Tibial artery (tissue), 4 donors: ENCODE measurements at regions not wholly inside any gene's neighbourhood (a gene's known extent, or its start where the extent isn't known, plus 50 kb on each side); places are given as distances from the start of the nearest gene placed in this dataset.

ENCODE experiments used
- DNase-seq, 2 donors: peaks; one replicate each; pipeline ENCODE4 v3.0.0-alpha.2; 2019
- H3K27ac ChIP-seq, 2 donors: fragments of 200-600 bp; sonication (generic) in 1 of 2; 1 replicate in 1 of 2; 2 replicates in 1 of 2; pipeline ENCODE4 v1.5.1; 2018 to 2019; ENCODE audit warnings: mild to moderate bottlenecking in 1 of 2
- H3K27me3 ChIP-seq, 2 donors: fragments of 200-600 bp; sonication (generic) in 1 of 2; one replicate each; pipeline versions ENCODE4 v1.5.1 to v1.6.0; 2016 to 2019
- H3K36me3 ChIP-seq, 3 donors: fragments of 200-600 bp; sonication (generic) in 2 of 3; one replicate each; pipeline ENCODE4 v1.5.1; 2016 to 2019; ENCODE audit warnings: mild to moderate bottlenecking in 2 of 3
- H3K4me1 ChIP-seq, 4 donors: fragments of 200-600 bp; sonication (generic) in 2 of 4; 1 replicate in 3 of 4; 2 replicates in 1 of 4; pipeline ENCODE4 v1.5.1; 2016 to 2019
- H3K4me3 ChIP-seq, 2 donors: fragments of 200-600 bp; sonication (generic) in 1 of 2; 1 replicate in 1 of 2; 2 replicates in 1 of 2; pipeline ENCODE4 v1.5.1; 2018 to 2019; ENCODE audit warnings: mild to moderate bottlenecking in 2 of 2
- H3K9me3 ChIP-seq, 3 donors: fragments of 200-600 bp; sonication (generic) in 1 of 3; one replicate each; pipeline ENCODE4 v1.5.1; 2016 to 2019
- intact Hi-C: fragments of 100-400 bp; cut with DNase I; formaldehyde crosslinking; loops from one replicate; pipeline ENCODE4 v1.15.0; 2023; ENCODE audit warnings: low total_unique reads
- TF ChIP-seq, protein P1 (sequence below), 2 experiments: fragments of 200-600 bp in 1 of 2; fragments of 450-650 bp in 1 of 2; IDR thresholded peaks; one replicate each; pipeline ENCODE4 v1.5.1; 2017 to 2019; ENCODE audit warnings: antibody characterized with exemption in 2 of 2, mild to moderate bottlenecking in 1 of 2, moderate library complexity in 1 of 2

DNA sequence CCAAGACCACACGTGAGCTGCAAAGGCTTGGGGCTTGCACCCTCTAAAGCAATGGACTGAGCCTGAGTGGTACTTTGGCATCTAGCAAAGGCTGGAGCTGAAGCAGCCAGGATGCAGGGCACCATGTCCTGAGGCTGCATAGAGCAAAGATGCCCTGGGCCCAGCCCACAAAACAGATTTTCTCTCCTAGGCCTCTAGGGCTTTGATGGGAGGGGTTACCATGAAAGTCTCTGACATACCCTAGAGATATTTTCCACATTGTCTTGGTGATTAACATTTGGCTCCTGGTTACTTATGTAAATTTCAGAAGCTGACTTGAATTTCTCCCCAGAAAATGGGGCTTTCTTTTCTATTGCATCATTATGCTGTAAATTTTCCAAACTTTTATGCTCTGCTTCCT, 438.3 kb downstream of the SLC16A7 start:
- no peak overlapping the region for H3K27ac ChIP-seq
- H3K4me1 ChIP-seq: no peaks in the 10 kb centered on the region
- DNase-seq: no peak
- TF ChIP-seq, protein P1, sequence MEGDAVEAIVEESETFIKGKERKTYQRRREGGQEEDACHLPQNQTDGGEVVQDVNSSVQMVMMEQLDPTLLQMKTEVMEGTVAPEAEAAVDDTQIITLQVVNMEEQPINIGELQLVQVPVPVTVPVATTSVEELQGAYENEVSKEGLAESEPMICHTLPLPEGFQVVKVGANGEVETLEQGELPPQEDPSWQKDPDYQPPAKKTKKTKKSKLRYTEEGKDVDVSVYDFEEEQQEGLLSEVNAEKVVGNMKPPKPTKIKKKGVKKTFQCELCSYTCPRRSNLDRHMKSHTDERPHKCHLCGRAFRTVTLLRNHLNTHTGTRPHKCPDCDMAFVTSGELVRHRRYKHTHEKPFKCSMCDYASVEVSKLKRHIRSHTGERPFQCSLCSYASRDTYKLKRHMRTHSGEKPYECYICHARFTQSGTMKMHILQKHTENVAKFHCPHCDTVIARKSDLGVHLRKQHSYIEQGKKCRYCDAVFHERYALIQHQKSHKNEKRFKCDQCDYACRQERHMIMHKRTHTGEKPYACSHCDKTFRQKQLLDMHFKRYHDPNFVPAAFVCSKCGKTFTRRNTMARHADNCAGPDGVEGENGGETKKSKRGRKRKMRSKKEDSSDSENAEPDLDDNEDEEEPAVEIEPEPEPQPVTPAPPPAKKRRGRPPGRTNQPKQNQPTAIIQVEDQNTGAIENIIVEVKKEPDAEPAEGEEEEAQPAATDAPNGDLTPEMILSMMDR (IDR thresholded peaks at IDR 0.05): no peak
- intact Hi-C loops: no loop called here
- H3K27me3 ChIP-seq: no peaks in the 10 kb centered on the region
- H3K9me3 ChIP-seq: no peaks in the 10 kb centered on the region
- H3K4me3 ChIP-seq: no peak overlapping the region
- no peaks in the 10 kb centered on the region for H3K36me3 ChIP-seq

DNA sequence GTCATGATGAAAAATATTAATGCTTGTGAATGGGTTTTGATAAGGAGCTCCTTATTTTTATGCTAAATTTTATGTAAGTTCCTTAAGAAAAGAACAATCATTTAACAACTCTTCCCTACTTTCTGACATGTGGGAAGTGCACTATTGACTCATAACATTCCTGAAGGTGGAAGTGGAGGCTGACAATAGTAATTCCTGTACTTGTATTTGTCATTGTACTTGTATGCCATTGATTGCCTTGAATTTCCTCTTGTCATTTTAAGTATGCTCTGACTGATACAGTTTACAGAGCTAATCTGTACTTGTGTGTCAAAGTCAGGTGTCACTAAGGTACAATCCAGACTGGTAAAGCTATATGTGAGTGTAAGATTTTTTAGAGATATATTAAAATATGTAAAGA, 440.0 kb downstream of the SLC16A7 start:
- intact Hi-C loops: no loop called here
- no peak overlapping the region for H3K27ac ChIP-seq
- H3K27me3 ChIP-seq: no peaks in the 10 kb centered on the region
- no peaks in the 10 kb centered on the region for H3K9me3 ChIP-seq
- no peaks in the 10 kb centered on the region for H3K4me1 ChIP-seq
- DNase-seq: no peak
- H3K36me3 ChIP-seq: no peaks in the 10 kb centered on the region
- H3K4me3 ChIP-seq: no peak overlapping the region
- TF ChIP-seq, protein P1 (IDR thresholded peaks at IDR 0.05): no peak

DNA sequence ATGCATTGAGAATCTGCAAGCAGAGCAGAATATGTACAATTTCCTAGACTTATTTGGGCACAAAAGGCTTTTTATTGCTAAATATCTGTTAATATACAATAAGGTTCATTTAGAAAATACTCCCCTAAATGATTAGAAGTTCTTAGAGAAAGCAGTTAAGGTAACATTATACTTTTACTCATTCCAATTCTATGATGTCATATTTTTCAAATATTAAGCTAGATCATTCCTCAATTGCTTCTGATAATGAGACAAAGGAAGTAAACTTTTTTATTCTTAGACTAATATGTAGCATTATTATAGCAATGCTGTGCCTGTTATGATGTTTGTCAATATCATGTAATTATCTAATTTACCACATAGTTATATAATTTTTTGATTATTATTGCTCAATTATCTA, 447.0 kb downstream of the SLC16A7 start:
- DNase-seq: no peak
- H3K27me3 ChIP-seq: no peaks in the 10 kb centered on the region
- H3K9me3 ChIP-seq: no peaks in the 10 kb centered on the region
- H3K36me3 ChIP-seq: no peaks in the 10 kb centered on the region
- H3K4me3 ChIP-seq: no peak overlapping the region
- H3K4me1 ChIP-seq: peaks cover 0 to 11% (median 4%) of the 10 kb centered on the region in 4 donors
- no peak overlapping the region for H3K27ac ChIP-seq
- TF ChIP-seq, protein P1 (IDR thresholded peaks at IDR 0.05): no peak
- intact Hi-C loops: no loop called here

DNA sequence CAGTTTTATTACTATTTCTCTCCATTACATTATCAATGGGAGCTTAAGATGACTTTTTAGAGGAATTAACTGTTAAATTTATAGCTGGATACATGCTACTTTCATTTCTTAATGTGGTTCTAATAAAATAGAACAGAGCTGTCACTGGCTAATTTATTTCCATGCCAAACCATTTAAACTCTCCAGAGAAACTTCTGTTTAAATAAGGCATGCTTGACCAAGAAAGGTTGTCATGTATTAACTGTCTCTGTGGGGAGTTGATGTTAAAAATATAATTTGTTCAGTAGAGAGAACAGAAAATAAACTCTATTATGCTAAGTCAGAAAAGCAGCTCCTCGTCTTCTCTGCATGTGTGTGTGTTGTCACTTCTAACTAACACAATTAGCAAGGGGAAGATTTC, 447.4 kb downstream of the SLC16A7 start:
- Histone ChIP-seq H3K27me3 (no peaks in the 10 kb centered on the region), H3K4me3 (no peak overlapping the region), H3K36me3 (no peaks in the 10 kb centered on the region), H3K4me1 (peaks cover 0 to 11% (median 4%) of the 10 kb centered on the region in 4 donors), H3K9me3 (no peaks in the 10 kb centered on the region), H3K27ac (no peak overlapping the region)
- no peak for DNase-seq
- TF ChIP-seq, protein P1 (IDR thresholded peaks at IDR 0.05): no peak
- intact Hi-C loops: no loop called here

DNA sequence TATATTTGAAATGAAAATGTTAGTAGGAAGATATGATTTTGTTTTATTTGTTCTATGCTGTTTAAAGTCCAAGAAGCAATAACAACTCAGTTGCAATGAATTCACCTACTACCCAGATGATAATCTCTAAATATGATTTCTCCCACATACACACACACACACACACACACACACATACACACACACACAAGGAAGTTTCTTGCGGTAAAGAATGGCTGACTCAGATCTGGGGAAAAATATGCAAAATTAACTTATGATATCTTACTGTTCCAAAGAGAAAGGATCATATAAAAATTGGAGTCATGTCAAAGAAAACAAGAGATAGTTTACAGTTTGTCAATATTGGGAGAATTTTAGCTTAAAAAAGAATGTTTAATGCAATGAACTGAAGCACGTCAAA, 456.7 kb downstream of the SLC16A7 start:
- TF ChIP-seq, protein P1 (IDR thresholded peaks at IDR 0.05): no peak
- no peak overlapping the region for H3K27ac ChIP-seq
- no peaks in the 10 kb centered on the region for H3K27me3 ChIP-seq
- no peaks in the 10 kb centered on the region for H3K4me1 ChIP-seq
- intact Hi-C loops: no loop called here
- DNase-seq: no peak
- no peaks in the 10 kb centered on the region for H3K36me3 ChIP-seq
- H3K9me3 ChIP-seq: no peaks in the 10 kb centered on the region
- no peak overlapping the region for H3K4me3 ChIP-seq

DNA sequence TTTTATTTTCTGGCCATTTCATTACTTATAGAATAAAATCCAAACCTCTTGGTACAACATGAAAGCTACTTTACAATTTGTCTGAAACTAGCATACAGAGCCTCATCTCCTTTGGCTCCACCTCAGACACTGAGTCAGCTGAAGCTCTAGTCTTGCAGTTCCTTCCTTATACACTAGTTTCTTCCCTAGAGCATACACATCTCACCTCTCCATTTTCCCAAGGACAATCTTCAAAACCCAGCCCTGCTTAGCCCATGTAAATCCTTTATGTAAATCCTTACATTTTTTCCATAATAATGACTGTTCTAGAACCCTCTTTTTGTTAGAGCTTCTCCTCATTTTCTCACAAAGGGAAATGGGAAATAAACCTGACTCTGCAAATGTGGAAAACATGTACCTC, 463.4 kb downstream of the SLC16A7 start:
- H3K27me3 ChIP-seq: no peaks in the 10 kb centered on the region
- intact Hi-C loops: no loop called here
- no peak for DNase-seq
- TF ChIP-seq, protein P1 (IDR thresholded peaks at IDR 0.05): no peak
- no peak overlapping the region for H3K27ac ChIP-seq
- H3K36me3 ChIP-seq: no peaks in the 10 kb centered on the region
- no peaks in the 10 kb centered on the region for H3K4me1 ChIP-seq
- no peaks in the 10 kb centered on the region for H3K9me3 ChIP-seq
- no peak overlapping the region for H3K4me3 ChIP-seq
